ENCODE measurements at regions not wholly inside any gene's neighbourhood (a gene's known extent, or its start where the extent isn't known, plus 50 kb on each side); places are given as distances from the start of the nearest gene placed in this dataset.

GRCh38 chr3:106825962-106826605 lies 551.2 kb upstream of the CCDC54 start:
- H3K4me3 ChIP-seq (ENCODE audit: low read depth, low read length), result no peak overlapping the region
- H3K36me3 ChIP-seq (ENCODE audit: control insufficient read depth, insufficient read depth, low read length), result no peaks in the 10 kb centered on the region
- H3K9me3 ChIP-seq (ENCODE audit: control insufficient read depth, low read length), result no peaks in the 10 kb centered on the region
- no peak overlapping the region for H3K4me2 ChIP-seq (ENCODE audit: low read length)
- H2AFZ ChIP-seq, result no peak overlapping the region
- H3K27me3 ChIP-seq (ENCODE audit: control insufficient read depth, insufficient read depth, low read length), result no peaks in the 10 kb centered on the region
- H3K27ac ChIP-seq, result no peak overlapping the region
- no peak for TF ChIP-seq CTCF (IDR thresholded peaks at IDR 0.05)
- H3K4me1 ChIP-seq, result peaks cover 14% of the 10 kb centered on the region
- H3K79me2 ChIP-seq, result no peaks in the 10 kb centered on the region
- H3K9ac ChIP-seq, result no peak overlapping the region

- no peak for TF ChIP-seq CTCF (IDR thresholded peaks at IDR 0.05)
- no peak overlapping the region for H3K27ac ChIP-seq
- H3K9ac ChIP-seq, result no peak overlapping the region
- no peak overlapping the region for H3K4me3 ChIP-seq (ENCODE audit: low read depth, low read length)
- H3K4me2 ChIP-seq (ENCODE audit: low read length), result no peak overlapping the region
- H3K36me3 ChIP-seq (ENCODE audit: control insufficient read depth, insufficient read depth, low read length), result no peaks in the 10 kb centered on the region
- H3K4me1 ChIP-seq, result peaks cover 14% of the 10 kb centered on the region
- no peaks in the 10 kb centered on the region for H3K9me3 ChIP-seq (ENCODE audit: control insufficient read depth, low read length)
- H3K27me3 ChIP-seq (ENCODE audit: control insufficient read depth, insufficient read depth, low read length), result no peaks in the 10 kb centered on the region
- H2AFZ ChIP-seq, result no peak overlapping the region
- no peaks in the 10 kb centered on the region for H3K79me2 ChIP-seq
Measured at GRCh38 chr3:106826791-106827311, 550.4 kb upstream of the CCDC54 start.

GRCh38 chr3:106827515-106828213 lies 549.6 kb upstream of the CCDC54 start:
- H3K4me3 ChIP-seq (ENCODE audit: low read depth, low read length), result no peak overlapping the region
- H2AFZ ChIP-seq, result no peak overlapping the region
- H3K4me2 ChIP-seq (ENCODE audit: low read length), result no peak overlapping the region
- no peaks in the 10 kb centered on the region for H3K36me3 ChIP-seq (ENCODE audit: control insufficient read depth, insufficient read depth, low read length)
- H3K79me2 ChIP-seq, result no peaks in the 10 kb centered on the region
- no peaks in the 10 kb centered on the region for H3K9me3 ChIP-seq (ENCODE audit: control insufficient read depth, low read length)
- no peak for TF ChIP-seq CTCF (IDR thresholded peaks at IDR 0.05)
- H3K27me3 ChIP-seq (ENCODE audit: control insufficient read depth, insufficient read depth, low read length), result no peaks in the 10 kb centered on the region
- peaks cover 14% of the 10 kb centered on the region for H3K4me1 ChIP-seq
- H3K9ac ChIP-seq, result no peak overlapping the region
- H3K27ac ChIP-seq, result no peak overlapping the region

- no peak overlapping the region for H3K4me2 ChIP-seq (ENCODE audit: low read length)
- no peak overlapping the region for H2AFZ ChIP-seq
- no peak for TF ChIP-seq CTCF (IDR thresholded peaks at IDR 0.05)
- H3K27me3 ChIP-seq (ENCODE audit: control insufficient read depth, insufficient read depth, low read length), result no peaks in the 10 kb centered on the region
- no peak overlapping the region for H3K4me3 ChIP-seq (ENCODE audit: low read depth, low read length)
- no peaks in the 10 kb centered on the region for H3K36me3 ChIP-seq (ENCODE audit: control insufficient read depth, insufficient read depth, low read length)
- H3K4me1 ChIP-seq, result peaks cover 10% of the 10 kb centered on the region
- H3K9me3 ChIP-seq (ENCODE audit: control insufficient read depth, low read length), result no peaks in the 10 kb centered on the region
- H3K27ac ChIP-seq, result no peak overlapping the region
- H3K9ac ChIP-seq, result no peak overlapping the region
- no peaks in the 10 kb centered on the region for H3K79me2 ChIP-seq
Measured at GRCh38 chr3:106829206-106829605, 548.0 kb upstream of the CCDC54 start.

Data from parathyroid adenoma (tissue), 2 donors.